GM12875 (cell line): ENCODE measurements at regions not wholly inside any gene's neighbourhood (a gene's known extent, or its start where the extent isn't known, plus 50 kb on each side); places are given as distances from the start of the nearest gene placed in this dataset.
"Not testable (repeated sequence)": the region's sequence is repeated elsewhere in the genome, so short reads cannot be mapped to it uniquely, and the experiment has no call there.

Source experiments
- H3K4me3 ChIP-seq: one replicate; pipeline ENCODE4 v1.5.1; 2011; ENCODE audit warnings: low read depth, low read length, control low read depth
- TF ChIP-seq, protein P1 (sequence below): IDR thresholded peaks from 2 replicates; pipeline ENCODE4 v1.5.1; 2011; ENCODE audit warnings: low read depth, mild to moderate bottlenecking, control low read depth, inconsistent platforms, low read length, moderate library complexity, borderline replicate concordance; ENCODE audit not compliant: insufficient read depth

DNA sequence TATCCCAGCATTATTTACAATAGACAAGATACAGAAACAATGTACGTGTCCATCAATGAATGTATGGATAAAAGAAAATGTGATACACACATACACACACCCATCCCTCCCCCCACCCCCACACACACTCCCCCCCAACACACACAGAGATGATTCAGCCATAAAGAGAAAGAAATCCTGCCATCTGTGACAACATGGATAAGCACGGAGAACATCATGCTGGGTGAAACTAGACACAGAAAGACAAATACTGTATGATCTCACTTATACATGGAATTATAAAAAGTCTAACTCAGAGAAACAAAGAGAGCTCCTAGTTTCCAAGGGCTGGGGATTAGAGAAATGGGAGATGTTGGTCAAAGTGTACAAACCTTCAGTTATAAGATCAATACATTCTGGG, 104.8 kb upstream of the LY86 start:
- TF ChIP-seq, protein P1, sequence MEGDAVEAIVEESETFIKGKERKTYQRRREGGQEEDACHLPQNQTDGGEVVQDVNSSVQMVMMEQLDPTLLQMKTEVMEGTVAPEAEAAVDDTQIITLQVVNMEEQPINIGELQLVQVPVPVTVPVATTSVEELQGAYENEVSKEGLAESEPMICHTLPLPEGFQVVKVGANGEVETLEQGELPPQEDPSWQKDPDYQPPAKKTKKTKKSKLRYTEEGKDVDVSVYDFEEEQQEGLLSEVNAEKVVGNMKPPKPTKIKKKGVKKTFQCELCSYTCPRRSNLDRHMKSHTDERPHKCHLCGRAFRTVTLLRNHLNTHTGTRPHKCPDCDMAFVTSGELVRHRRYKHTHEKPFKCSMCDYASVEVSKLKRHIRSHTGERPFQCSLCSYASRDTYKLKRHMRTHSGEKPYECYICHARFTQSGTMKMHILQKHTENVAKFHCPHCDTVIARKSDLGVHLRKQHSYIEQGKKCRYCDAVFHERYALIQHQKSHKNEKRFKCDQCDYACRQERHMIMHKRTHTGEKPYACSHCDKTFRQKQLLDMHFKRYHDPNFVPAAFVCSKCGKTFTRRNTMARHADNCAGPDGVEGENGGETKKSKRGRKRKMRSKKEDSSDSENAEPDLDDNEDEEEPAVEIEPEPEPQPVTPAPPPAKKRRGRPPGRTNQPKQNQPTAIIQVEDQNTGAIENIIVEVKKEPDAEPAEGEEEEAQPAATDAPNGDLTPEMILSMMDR: no peak
- H3K4me3 ChIP-seq: no peak overlapping the region

DNA sequence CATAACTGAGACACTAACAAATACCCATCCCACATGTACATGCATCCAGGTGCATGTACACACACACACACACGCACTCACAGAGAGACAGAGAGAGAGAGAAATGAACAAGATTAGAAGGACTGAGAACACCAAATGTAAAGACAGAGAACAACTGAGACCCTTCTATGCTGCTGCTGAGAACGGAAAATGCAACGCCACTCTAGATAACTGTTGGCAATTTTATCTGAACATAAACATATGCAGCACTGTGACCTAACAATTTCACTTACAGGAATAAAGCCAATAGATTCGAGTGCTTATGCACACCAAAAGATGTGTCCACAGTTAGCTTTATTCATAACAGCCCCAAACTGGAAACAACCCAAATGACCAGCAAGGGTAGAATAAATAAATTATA, 103.8 kb upstream of the LY86 start:
- H3K4me3 ChIP-seq: no peak overlapping the region
- TF ChIP-seq, protein P1: no peak

DNA sequence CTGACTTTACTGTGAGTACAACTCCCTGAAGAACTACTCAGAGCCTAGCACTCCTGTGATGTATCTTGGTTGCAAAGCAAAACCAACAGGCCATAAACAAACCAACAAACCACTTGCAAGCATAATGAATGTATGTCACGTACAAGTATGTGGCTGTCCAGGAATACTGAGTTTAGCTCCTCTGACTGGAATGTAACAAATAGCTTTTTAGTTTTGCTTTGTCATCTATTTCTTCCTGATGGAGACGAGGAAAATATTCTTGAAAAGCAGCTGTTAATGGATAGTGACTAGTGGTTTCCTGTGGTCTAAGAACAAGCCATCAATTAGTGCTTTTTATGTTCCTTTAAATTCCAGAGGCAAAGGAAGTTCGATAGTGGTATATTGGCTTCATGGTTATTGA, 101.9 kb upstream of the LY86 start:
- TF ChIP-seq, protein P1: no peak
- H3K4me3 ChIP-seq: no peak overlapping the region

DNA sequence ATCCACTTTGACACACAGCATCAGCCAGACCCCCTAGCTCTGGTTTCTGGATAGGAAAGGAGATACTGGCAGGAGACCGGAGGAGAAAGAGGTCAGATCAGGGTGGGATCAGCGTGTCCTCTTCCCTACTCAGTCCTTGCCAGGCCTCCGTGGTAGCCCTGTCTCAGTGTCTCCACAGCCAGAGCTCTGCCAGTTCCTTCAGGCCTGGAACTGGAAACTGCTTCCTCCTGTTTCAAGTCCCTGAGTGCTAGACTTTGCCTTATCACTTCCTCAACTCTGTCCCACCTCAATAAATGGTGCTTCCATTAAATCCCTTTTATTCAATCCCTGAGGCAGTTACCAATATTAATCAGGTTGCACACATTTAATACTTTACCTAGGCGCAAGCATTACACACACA, 96.8 kb upstream of the LY86 start:
- TF ChIP-seq, protein P1: no peak
- H3K4me3 ChIP-seq: no peak overlapping the region

DNA sequence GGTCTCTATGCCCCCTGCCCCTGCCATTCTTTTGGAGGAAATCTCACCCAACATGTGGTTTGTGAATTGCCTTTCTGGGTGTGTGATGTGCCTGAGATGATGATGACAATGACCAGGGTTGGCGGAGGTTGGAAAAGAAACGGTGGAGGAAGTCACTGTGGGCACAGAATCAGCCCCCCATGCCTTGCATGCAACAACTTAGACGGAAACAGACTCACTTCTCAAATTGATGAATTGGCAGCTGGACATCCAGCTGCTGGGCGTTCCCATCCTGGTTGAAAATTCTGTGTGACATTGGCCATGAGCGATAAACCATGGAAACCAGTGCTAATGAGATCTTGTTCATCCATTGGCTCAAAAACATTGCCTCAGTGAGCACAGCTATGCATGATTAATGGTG, 95.8 kb upstream of the LY86 start:
- H3K4me3 ChIP-seq: no peak overlapping the region
- TF ChIP-seq, protein P1: no peak

DNA sequence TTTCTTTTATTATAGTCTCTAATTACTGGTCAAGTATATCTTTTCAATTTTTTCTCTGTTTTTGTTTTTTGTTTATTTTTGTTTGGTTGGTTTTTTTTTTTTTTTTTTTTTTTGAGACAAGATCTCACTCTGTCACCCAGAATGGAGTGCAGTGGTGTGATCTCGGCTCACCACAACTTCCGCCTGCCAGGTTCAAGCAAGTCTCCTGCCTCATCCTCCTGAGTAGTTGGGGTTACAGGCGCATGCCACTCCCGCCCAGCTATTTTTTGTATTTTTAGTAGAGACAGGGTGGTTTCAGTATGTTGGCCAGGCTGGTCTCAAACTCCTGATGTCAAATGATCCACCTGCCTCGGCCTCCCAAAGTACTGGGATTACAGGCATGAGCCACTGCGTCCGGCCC, 94.4 kb upstream of the LY86 start:
- not testable (repeated sequence) for H3K4me3 ChIP-seq

DNA sequence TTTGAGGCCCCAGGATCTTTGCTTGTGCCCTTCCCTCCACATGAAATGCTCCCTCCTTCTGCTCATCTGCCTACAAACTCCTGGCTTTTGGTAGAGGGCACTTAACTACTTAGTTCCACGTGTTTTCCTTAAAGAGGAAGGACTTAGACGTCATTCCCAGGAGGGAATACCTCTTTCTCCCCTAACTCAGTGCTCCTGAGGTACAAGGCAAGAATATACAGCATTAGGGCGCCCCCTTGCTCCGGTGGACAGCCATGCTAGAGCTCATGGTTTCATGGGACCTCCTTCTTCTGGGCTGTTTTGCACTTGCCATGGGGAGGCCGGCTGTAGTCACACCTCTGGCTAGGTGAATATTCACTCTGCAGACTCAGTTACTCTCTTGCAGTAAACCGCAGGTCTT, 93.8 kb upstream of the LY86 start:
- H3K4me3 ChIP-seq: no peak overlapping the region
- TF ChIP-seq, protein P1: peak; percentile 64; the same call in 1 of the 2 replicates

DNA sequence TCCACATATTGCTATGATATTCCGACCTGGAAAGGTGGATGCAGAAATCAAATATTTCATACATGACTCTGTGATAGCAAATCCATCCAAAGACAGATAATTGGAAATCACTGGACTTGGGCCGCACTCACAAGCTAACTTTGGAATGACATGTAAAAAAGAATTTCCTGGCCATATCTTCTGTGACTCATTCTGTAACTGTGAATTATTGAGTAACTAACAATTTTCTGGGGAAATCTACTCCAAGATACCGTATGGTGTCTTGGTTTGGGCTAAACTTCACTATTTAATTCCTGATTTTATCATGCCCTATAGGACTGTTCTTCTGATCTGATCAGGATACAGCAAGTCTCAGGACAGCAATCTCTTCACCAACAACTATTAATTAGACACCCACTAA, 92.7 kb upstream of the LY86 start:
- H3K4me3 ChIP-seq: no peak overlapping the region
- TF ChIP-seq, protein P1: no peak
